ENCODE measurements at regions not wholly inside any gene's neighbourhood (a gene's known extent, or its start where the extent isn't known, plus 50 kb on each side); places are given as distances from the start of the nearest gene placed in this dataset.

DNA sequence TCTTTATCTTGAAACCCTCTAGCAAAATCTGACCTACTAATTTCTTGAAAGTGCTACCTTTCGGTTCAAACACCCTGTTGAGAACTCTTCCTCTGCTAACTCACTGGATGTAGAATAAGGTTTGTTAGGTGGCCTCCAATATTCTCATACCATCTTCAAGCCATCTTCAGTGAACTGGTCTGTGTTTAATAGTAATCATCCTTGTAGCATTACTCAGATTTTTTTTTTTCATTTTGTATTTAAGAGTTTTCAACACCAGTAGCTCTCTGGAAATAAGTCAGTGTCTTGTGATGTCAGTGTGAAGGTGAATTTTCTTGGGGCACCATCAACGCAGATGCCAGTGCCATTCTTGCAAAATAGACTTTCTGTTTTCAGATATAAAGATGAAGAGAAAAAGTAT lies 140.6 kb upstream of the AHI1 start:
- no peak for TF ChIP-seq HNRNPLL (IDR thresholded peaks at IDR 0.05; ENCODE audit: low read depth, low read length, poor library complexity, severe bottlenecking)
- TF ChIP-seq, protein P1, sequence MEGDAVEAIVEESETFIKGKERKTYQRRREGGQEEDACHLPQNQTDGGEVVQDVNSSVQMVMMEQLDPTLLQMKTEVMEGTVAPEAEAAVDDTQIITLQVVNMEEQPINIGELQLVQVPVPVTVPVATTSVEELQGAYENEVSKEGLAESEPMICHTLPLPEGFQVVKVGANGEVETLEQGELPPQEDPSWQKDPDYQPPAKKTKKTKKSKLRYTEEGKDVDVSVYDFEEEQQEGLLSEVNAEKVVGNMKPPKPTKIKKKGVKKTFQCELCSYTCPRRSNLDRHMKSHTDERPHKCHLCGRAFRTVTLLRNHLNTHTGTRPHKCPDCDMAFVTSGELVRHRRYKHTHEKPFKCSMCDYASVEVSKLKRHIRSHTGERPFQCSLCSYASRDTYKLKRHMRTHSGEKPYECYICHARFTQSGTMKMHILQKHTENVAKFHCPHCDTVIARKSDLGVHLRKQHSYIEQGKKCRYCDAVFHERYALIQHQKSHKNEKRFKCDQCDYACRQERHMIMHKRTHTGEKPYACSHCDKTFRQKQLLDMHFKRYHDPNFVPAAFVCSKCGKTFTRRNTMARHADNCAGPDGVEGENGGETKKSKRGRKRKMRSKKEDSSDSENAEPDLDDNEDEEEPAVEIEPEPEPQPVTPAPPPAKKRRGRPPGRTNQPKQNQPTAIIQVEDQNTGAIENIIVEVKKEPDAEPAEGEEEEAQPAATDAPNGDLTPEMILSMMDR (CRISPR knock-in tag; IDR thresholded peaks at IDR 0.05) = no peak

All from HepG2 (cell line).